H1 (cell line): ENCODE measurements at regions not wholly inside any gene's neighbourhood (a gene's known extent, or its start where the extent isn't known, plus 50 kb on each side); places are given as distances from the start of the nearest gene placed in this dataset.

Experiments used
- CEBPB ChIP-seq: IDR thresholded peaks from 2 replicates; pipeline ENCODE4 v1.6.1; 2012; ENCODE audit warnings: low read depth, low read length
- EP300 ChIP-seq, 2 experiments: IDR thresholded peaks; 1 replicate in 1 of 2; 2 replicates in 1 of 2; pipeline ENCODE4 v1.6.1; 2011 to 2012; ENCODE audit warnings: low read depth in 2 of 2, low read length in 2 of 2, mild to moderate bottlenecking in 2 of 2, borderline replicate concordance in 1 of 2, inconsistent platforms in 1 of 2, moderate library complexity in 1 of 2
- EZH2 ChIP-seq: fragments of 200-600 bp; sonication (generic); IDR thresholded peaks from 2 replicates; pipeline ENCODE4 v1.7.1; 2012; ENCODE audit warnings: low read depth, mild to moderate bottlenecking, moderate library complexity, low read length, inconsistent platforms; ENCODE audit not compliant: severe bottlenecking
- GTF2F1 ChIP-seq: IDR thresholded peaks from 2 replicates; pipeline ENCODE4 v1.6.1; 2012; ENCODE audit warnings: low read depth, low read length, improper control_type of control experiment, borderline replicate concordance
- JUN ChIP-seq: IDR thresholded peaks from 2 replicates; pipeline ENCODE4 v1.6.1; 2011; ENCODE audit warnings: low read depth, mild to moderate bottlenecking, improper control_type of control experiment, low read length
- MAX ChIP-seq: IDR thresholded peaks from 2 replicates; pipeline ENCODE4 v1.6.1; 2012; ENCODE audit warnings: inconsistent platforms
- POLR2A ChIP-seq, 2 experiments: IDR thresholded peaks; 1 replicate in 1 of 2; 2 replicates in 1 of 2; pipeline ENCODE4 v1.6.1; 2011; ENCODE audit warnings: low read depth in 2 of 2, low read length in 2 of 2, mild to moderate bottlenecking in 2 of 2; ENCODE audit errors: control extremely low read depth in 1 of 2
- POLR2AphosphoS5 ChIP-seq: IDR thresholded peaks from 2 replicates; pipeline ENCODE4 v1.6.1; 2011; ENCODE audit warnings: low read depth, low read length
- RBBP5 ChIP-seq: IDR thresholded peaks from 2 replicates; pipeline ENCODE4 v1.7.1; 2012; ENCODE audit warnings: low read depth, mild to moderate bottlenecking, inconsistent platforms, low read length, moderate library complexity, borderline replicate concordance
- SP1 ChIP-seq: IDR thresholded peaks from 2 replicates; pipeline ENCODE4 v1.6.1; 2011; ENCODE audit warnings: low read depth, low read length
- SUZ12 ChIP-seq: fragments of 200-600 bp; sonication (generic); IDR thresholded peaks from 2 replicates; pipeline ENCODE4 v1.6.1; 2012; ENCODE audit warnings: mild to moderate bottlenecking, inconsistent platforms, low read length, moderate library complexity, mixed read lengths
- TAF1 ChIP-seq: IDR thresholded peaks from 2 replicates; pipeline ENCODE4 v1.6.1; 2011; ENCODE audit warnings: mild to moderate bottlenecking, low read depth, low read length
- TEAD4 ChIP-seq: IDR thresholded peaks from 2 replicates; pipeline ENCODE4 v1.6.1; 2012; ENCODE audit warnings: low read depth, low read length, inconsistent platforms, mixed read lengths
- TF ChIP-seq, protein P1 (sequence below), 3 experiments: IDR thresholded peaks; 1 replicate in 2 of 3; 2 replicates in 1 of 3; pipeline versions ENCODE4 v1.5.1 to v1.6.1; 2011; ENCODE audit warnings: low read length in 3 of 3, mild to moderate bottlenecking in 3 of 3, inconsistent platforms in 2 of 3, low read depth in 1 of 3, moderate library complexity in 1 of 3; ENCODE audit not compliant: insufficient read depth in 1 of 3; ENCODE audit errors: control extremely low read depth in 1 of 3

DNA sequence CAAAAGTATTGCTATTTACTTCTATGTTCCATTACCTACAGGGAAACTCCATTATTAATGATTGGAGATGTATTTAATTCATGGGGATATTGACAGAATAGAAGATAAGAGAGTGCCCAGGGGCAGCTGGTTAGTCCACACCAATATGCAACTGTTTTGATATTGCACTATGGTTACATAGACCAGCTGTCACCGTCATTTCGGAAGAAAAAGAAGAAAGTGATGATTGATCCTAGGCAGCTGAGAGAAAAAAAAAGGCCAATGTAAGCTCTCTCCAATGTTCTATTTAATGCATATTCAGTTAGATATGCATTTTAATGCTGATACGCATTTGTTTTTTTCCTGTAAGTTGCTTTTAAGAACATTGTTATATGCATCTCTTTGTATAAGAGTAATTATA lies 1367.2 kb downstream of the KCNT2 start:
- TF ChIP-seq POLR2AphosphoS5, result no peak
- TF ChIP-seq POLR2A (IDR thresholded peaks at IDR 0.05; ENCODE audit: control extremely low read depth in 1 of 2, low read depth in 2 of 2, low read length in 2 of 2), result no peak
- TF ChIP-seq, protein P1, sequence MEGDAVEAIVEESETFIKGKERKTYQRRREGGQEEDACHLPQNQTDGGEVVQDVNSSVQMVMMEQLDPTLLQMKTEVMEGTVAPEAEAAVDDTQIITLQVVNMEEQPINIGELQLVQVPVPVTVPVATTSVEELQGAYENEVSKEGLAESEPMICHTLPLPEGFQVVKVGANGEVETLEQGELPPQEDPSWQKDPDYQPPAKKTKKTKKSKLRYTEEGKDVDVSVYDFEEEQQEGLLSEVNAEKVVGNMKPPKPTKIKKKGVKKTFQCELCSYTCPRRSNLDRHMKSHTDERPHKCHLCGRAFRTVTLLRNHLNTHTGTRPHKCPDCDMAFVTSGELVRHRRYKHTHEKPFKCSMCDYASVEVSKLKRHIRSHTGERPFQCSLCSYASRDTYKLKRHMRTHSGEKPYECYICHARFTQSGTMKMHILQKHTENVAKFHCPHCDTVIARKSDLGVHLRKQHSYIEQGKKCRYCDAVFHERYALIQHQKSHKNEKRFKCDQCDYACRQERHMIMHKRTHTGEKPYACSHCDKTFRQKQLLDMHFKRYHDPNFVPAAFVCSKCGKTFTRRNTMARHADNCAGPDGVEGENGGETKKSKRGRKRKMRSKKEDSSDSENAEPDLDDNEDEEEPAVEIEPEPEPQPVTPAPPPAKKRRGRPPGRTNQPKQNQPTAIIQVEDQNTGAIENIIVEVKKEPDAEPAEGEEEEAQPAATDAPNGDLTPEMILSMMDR (IDR thresholded peaks at IDR 0.05; ENCODE audit: control extremely low read depth in 1 of 3, insufficient read depth in 1 of 3, low read depth in 1 of 3, low read length in 3 of 3), result no peak
- TF ChIP-seq SP1, result no peak
- no peak for TF ChIP-seq GTF2F1
- TF ChIP-seq SUZ12, result no peak
- no peak for TF ChIP-seq EZH2
- no peak for TF ChIP-seq CEBPB
- TF ChIP-seq MAX, result no peak
- no peak for TF ChIP-seq TEAD4
- no peak for TF ChIP-seq TAF1
- TF ChIP-seq RBBP5, result no peak
- no peak for TF ChIP-seq EP300 (IDR thresholded peaks at IDR 0.05; ENCODE audit: borderline replicate concordance in 1 of 2, low read depth in 2 of 2, low read length in 2 of 2)
- TF ChIP-seq JUN, result no peak
